Ovary (tissue), 7 donors: ENCODE measurements at regions not wholly inside any gene's neighbourhood (a gene's known extent, or its start where the extent isn't known, plus 50 kb on each side); places are given as distances from the start of the nearest gene placed in this dataset.

Source experiments
- DNase-seq, 5 donors: peaks; one replicate each; pipeline ENCODE4 v3.0.0-alpha.2; 2019 to 2020
- H3K27ac ChIP-seq, 2 donors: fragments of 200-600 bp; one replicate each; pipeline versions ENCODE4 v1.5.1 to v1.8.0; 2019 to 2022
- H3K27me3 ChIP-seq: fragments of 200-600 bp; one replicate; pipeline ENCODE4 v1.8.0; 2022
- H3K36me3 ChIP-seq: fragments of 200-600 bp; sonication (generic); one replicate; pipeline ENCODE4 v1.5.1; 2019
- H3K4me1 ChIP-seq: one replicate; pipeline ENCODE4 v1.8.1; 2013; ENCODE audit warnings: mild to moderate bottlenecking, moderate library complexity; ENCODE audit not compliant: insufficient read depth
- H3K4me3 ChIP-seq: fragments of 200-600 bp; sonication (generic); one replicate; pipeline ENCODE4 v1.5.1; 2017
- H3K9me3 ChIP-seq, 2 donors: fragments of 200-600 bp in 1 of 2; sonication (generic) in 1 of 2; one replicate each; pipeline versions ENCODE4 v1.5.1 to v1.8.1; 2013 to 2019; ENCODE audit warnings: mild to moderate bottlenecking in 1 of 2, moderate library complexity in 1 of 2
- CTCF ChIP-seq, 3 donors: fragments of 450-650 bp in 2 of 3; fragments of 200-600 bp in 1 of 3; IDR thresholded peaks; one replicate each; pipeline versions ENCODE4 v1.5.1 to v1.8.0; 2016 to 2022; ENCODE audit warnings: antibody characterized with exemption in 3 of 3, mild to moderate bottlenecking in 1 of 3
- EP300 ChIP-seq: sonication (generic); formaldehyde crosslinking; IDR thresholded peaks from one replicate; pipeline ENCODE4 v1.6.1; 2017; ENCODE audit warnings: antibody characterized with exemption
- POLR2A ChIP-seq: fragments of 450-650 bp; IDR thresholded peaks from one replicate; pipeline ENCODE4 v1.6.1; 2017; ENCODE audit warnings: antibody characterized with exemption, mild to moderate bottlenecking, moderate library complexity
- WGBS, 3 donors: extraction: QIAGEN DNeasy Blood & Tissue Kit in 1 of 3; methylation state at CpG; one replicate each; pipeline versions ENCODE4 v1.1.5 to v1.1.7; 2013 to 2017; 5-methylcytosine and 5-hydroxymethylcytosine counted together
- intact Hi-C, 4 donors: fragments of 100-400 bp; cut with DNase I; formaldehyde crosslinking; loops; one replicate each; pipeline versions ENCODE4 v1.11.0 to v1.15.1; 2022 to 2023
- donor health status: DM: no; HTN: no; CAD: no; lungs with moderate emphysema.
- donor health status: DM: no; HTN: no; CAD: no.
- donor health status: Bipolar disorder and iron deficiency.
- donor health status: DM: no; HTN: no; CAD: no.
- donor health status: DM: yes; HTN: yes; CAD: no.

- Histone ChIP-seq H3K36me3 (no peaks in the 10 kb centered on the region), H3K27me3 (no peaks in the 10 kb centered on the region), H3K4me3 (no peak overlapping the region), H3K9me3 (no peaks in the 10 kb centered on the region), H3K27ac (no peak overlapping the region), H3K4me1 (no peaks in the 10 kb centered on the region)
- TF ChIP-seq POLR2A (no peak), CTCF (IDR thresholded peaks at IDR 0.05) (no peak), EP300 (no peak)
- DNase-seq = no peak
- WGBS, 3 donors = 78 to 83% (median 81%) methylated on average over 6 of the region's 6 CpGs
- intact Hi-C loops = no loop called here
Observed at GRCh38 chr1:5375481-5375880, 616.7 kb downstream of the NPHP4 start.

- Histone ChIP-seq H3K4me3 (no peak overlapping the region), H3K27me3 (no peaks in the 10 kb centered on the region), H3K36me3 (no peaks in the 10 kb centered on the region), H3K27ac (no peak overlapping the region), H3K9me3 (no peaks in the 10 kb centered on the region), H3K4me1 (no peaks in the 10 kb centered on the region)
- TF ChIP-seq CTCF (IDR thresholded peaks at IDR 0.05) = no peak
- TF ChIP-seq EP300 = no peak
- TF ChIP-seq POLR2A = no peak
- no peak for DNase-seq
- 79 to 83% (median 81%) methylated on average over 4 of the region's 4 CpGs for WGBS, 3 donors
- intact Hi-C loops = no loop called here
Observed at GRCh38 chr1:5374192-5374591, 618.0 kb downstream of the NPHP4 start.

GRCh38 chr1:5373281-5373680 is 618.9 kb downstream of the NPHP4 start:
- no peak for TF ChIP-seq CTCF (IDR thresholded peaks at IDR 0.05)
- no peak for TF ChIP-seq EP300
- TF ChIP-seq POLR2A = no peak
- 72 to 91% (median 89%) methylated on average over 4 of the region's 4 CpGs for WGBS, 3 donors
- Histone ChIP-seq H3K27ac (no peak overlapping the region), H3K4me1 (no peaks in the 10 kb centered on the region), H3K27me3 (no peaks in the 10 kb centered on the region), H3K36me3 (no peaks in the 10 kb centered on the region), H3K4me3 (no peak overlapping the region), H3K9me3 (no peaks in the 10 kb centered on the region)
- intact Hi-C loops = no loop called here
- DNase-seq = no peak

GRCh38 chr1:5371270-5371669 is 621.0 kb downstream of the NPHP4 start:
- 54 to 64% (median 55%) methylated on average over 7 of the region's 7 CpGs for WGBS, 3 donors

More at GRCh38 chr1:5371270-5371669, 621.0 kb downstream of the NPHP4 start:
- Histone ChIP-seq H3K4me3 (no peak overlapping the region), H3K4me1 (no peaks in the 10 kb centered on the region), H3K9me3 (no peaks in the 10 kb centered on the region), H3K27ac (no peak overlapping the region), H3K27me3 (no peaks in the 10 kb centered on the region), H3K36me3 (no peaks in the 10 kb centered on the region)
- intact Hi-C loops = no loop called here
- DNase-seq = no peak
- no peak for TF ChIP-seq POLR2A
- TF ChIP-seq EP300 = no peak
- TF ChIP-seq CTCF (IDR thresholded peaks at IDR 0.05) = no peak
